LHCN-M2 (cell line): ENCODE measurements at regions not wholly inside any gene's neighbourhood (a gene's known extent, or its start where the extent isn't known, plus 50 kb on each side); places are given as distances from the start of the nearest gene placed in this dataset.
A peak's percentile ranks its signal among the peaks of the same experiment; 100 is the strongest.
"Not testable (repeated sequence)": the region's sequence is repeated elsewhere in the genome, so short reads cannot be mapped to it uniquely, and the experiment has no call there.

Experiments used
- DNase-seq: peaks from one replicate; pipeline ENCODE4 v3.0.0-alpha.2; 2012; ENCODE audit warnings: low read depth

- DNase-seq: peak; percentile 33
Measured at GRCh38 chr6:67112120-67112519, 1405.1 kb upstream of the EYS start.

DNA sequence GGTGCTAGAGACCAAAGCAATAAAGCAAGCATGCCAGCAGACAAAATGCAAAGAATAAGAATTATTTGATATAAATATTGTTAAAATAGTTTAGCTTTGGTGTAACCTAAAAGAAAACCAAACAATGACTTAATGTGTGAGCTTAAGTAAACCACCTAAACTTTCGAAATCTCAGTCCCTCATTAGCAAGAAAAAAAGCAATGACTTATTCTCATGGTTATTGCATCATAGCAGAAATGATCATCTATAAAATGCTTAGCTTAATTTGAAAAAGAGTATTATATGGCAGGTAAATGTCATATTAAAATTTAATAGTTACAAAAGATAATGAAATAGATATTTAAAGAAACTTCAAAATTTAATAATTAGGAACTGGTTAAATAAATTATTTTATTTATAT is 1395.7 kb upstream of the EYS start:
- DNase-seq: no peak

DNA sequence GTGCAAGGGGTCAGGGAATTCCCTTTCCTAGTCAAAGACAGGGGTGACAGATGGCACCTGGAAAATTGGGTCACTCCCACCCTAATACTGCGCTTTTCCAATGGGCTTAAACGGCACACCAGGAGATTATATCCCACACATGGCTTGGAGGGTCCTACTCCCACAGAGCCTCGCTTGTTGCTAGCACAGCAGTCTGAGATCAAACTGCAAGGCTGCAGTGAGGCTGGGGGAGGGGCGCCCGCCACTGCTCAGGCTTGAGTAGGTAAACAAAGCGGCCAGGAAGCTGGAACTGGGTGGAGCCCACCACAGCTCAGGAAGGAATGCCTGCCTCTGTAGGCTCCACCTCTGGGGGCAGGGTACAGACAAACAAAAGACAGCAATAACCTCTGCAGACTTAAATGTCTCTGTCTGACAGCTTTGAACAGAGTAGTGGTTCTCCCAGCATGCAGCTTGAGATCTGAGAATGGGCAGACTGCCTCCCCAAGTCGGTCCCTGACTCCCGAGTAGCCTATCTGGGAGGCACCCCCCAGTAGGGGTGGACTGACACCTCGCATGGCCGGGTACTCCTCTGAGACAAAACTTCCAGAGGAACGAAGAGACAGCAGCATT is 1388.7 kb upstream of the EYS start:
- not testable (repeated sequence) for DNase-seq

DNA sequence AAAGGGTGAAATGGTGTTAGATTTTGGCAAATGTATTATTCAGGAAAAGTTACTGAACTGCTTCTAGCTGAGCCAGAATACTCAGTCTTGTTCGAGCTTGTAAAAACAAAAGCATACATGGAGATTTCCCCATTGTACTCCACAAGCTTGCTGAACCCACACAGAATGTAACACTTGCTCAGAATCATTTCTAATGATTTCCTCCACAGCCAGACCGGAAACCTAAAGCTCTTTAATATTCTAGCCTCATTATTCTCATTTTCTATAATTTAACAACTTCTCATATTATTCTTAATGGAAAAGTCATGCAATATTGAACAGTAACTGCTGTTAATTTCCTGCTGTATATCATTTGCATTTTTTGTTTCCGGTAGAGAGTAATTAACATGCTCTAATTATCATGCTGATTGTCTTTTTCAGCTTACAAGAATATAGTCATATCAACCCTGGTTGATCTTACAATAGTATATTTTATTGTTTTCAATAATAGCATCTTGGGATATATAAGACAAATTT is 1387.5 kb upstream of the EYS start:
- no peak for DNase-seq

DNA sequence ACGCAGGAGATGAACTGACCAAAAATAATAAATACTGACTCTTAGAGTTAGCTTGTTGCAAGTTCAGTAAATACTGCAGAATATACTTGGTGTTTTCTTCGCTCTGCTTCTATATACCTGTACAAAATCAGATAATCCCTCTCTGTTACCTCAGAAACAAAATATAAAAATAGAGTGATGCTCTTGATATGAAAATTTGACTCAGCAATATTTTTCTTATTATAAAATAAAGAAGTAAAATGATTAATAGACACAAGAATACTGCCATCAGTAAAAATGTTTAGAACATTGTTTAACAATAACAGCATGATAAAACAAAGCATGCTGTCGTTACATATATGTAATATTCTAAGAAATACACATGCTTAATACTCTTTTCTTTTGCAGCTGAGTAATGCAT is 1366.9 kb upstream of the EYS start:
- DNase-seq: no peak

DNA sequence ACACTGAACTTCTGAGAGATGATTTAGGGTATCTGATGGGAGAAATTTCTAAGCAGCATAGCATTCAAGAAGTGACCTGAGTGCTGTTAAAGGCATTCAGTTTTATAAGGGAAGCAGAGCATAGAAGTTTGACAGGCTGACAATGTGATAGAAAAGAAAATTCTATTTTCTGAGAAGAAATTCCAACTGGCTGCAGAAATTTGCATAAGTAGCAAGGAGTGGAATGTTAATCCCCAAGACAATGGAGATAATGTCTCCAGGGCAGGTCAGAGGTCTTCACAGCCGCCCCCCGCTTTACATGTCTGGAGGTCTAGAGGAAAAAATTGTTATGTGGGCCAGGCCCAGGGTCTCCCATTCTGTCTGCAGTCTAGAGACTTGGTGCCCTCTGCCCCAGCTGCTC is 1361.8 kb upstream of the EYS start:
- DNase-seq: no peak

DNA sequence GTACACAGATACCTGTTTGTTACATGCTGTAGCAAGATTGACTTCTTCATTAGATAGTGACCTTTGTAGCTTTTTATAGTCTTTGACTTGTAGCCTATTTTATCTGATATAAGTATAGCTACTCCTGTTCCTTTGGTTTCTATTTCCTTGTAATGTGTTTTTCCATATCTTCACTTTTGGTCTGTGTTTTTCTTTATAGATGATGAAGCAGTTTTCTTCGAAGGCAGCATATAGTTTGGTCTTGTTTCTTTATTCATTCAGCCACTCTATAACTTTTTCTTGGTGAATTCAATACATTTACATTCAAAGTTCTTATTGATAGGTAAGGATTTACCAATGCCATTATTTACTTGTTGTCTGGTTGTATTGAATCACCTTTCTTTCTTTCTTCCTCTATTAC is 1357.3 kb upstream of the EYS start:
- no peak for DNase-seq

DNA sequence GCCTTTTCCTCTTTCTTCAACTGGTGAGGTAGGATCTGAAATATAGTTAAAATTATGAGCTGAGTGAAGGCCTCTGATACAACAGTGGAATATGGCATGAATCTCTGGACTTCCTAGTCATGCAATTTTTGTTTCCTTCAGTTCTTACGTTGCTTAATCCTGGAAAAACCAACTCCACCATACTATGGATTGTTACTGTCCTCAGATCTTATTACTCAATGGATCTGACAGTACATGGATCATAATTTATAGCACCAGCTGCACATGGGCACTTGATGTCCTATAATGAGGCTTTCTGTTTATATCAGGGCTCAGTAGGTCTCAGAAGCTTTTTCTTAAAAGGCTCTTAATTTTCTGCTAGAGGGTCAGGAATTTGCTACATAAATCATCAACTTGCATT is 1341.0 kb upstream of the EYS start:
- DNase-seq: peak; percentile 50

DNA sequence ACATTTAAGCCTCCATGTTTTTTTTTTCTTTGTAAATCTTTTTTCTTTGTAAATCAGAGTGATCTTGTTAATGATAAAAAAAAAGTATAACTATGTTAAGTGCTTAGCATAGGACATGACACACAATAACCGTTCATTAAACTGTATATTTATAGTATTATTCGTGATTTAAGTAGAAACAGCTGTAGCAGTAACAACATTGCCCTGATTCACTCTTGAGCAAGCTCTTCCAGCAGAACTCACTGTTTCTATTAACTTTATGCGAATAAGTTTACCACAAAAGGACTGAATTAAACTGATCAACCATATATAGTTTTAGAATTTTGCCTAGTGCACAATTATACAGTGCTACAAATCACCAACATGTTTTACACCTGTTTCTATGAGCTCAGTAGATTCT is 1338.0 kb upstream of the EYS start:
- peak; percentile 13 for DNase-seq

GRCh38 chr6:67031451-67031850 is 1324.4 kb upstream of the EYS start:
- no peak for DNase-seq

- DNase-seq: no peak
Measured at GRCh38 chr6:67030861-67031260, 1323.8 kb upstream of the EYS start.

DNA sequence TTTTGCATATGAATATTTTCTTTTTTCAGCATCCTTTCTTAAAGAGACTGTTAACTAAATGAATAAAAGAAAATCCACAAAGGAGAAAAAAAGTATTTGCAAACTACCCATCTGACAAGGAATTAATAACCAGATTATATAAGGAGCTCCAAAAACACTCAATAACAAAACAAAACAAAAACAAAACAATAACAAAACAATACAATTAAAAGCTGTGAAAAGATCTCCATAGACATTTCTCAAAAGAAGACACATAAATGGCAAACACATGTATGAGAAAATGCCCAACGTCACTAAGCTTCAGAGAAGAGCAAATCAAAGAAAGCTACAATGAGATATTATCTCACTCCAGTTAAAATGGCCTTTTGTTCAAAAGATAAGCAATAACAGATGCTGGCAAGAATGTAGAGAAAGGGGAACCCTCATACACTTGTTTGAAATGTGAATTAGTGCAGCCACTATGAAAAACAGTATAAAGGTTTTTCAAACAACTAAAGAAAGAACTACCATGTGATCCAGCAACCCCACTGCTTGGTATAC is 1310.0 kb upstream of the EYS start:
- DNase-seq: no peak

GRCh38 chr6:67011441-67011840 is 1304.4 kb upstream of the EYS start:
- DNase-seq: no peak

DNA sequence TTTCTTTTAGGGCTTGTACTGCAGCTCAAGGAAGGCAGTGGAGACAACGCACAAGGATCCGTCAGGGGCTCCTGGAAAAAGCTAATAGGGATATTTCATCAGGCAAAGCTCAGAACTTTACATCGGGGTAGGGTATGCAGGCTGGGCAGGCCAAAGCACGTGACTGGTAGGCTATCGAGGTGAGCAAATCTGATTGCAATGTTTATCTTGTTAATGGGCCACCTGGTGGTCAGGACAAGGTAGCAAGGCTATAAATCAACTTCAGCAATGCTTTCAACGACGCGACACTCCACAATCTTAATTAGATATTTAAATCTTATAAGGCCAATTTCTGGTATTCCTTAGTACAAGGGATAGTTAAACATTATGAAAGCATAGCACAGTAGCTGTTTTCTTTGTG is 1302.8 kb upstream of the EYS start:
- DNase-seq: no peak

GRCh38 chr6:67003844-67004243 is 1296.8 kb upstream of the EYS start:
- no peak for DNase-seq

- no peak for DNase-seq
Measured at GRCh38 chr6:67000121-67000520, 1293.1 kb upstream of the EYS start.

DNA sequence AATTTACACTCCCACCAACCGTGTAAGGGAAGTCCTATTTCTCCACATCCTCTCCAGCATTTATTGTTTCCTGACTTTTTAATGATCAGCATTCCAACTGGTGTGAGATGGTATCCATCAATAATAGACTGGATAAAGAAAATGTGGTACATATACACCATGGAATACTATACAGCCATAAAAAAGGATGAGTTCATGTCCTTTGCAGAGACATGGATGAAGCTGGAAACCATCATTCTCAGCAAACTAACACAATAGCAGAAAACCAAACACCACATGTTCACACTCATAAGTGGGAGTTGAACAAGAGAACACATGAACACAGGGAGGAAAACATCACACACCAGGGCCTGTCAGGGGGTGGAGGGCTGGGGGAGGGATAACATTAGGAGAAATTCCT is 1290.6 kb upstream of the EYS start:
- DNase-seq: not testable (repeated sequence)

DNA sequence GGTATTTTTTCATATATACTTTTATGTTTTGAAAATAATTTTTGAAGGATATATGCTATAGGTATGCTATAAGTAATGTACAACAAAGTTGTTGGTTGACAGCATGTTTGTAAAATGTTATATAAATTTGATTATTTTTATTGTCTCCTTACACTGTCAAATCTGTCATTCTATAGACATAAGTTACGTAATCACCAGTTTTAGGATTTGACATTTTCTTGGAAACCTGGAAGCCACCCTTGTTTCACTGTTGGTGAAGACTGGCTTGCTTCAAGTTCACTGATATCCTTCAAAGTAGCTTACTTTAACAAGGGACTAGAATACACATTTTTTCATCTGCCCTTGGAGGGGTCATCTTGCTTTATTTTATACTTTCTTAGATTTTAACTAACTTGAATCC is 1288.6 kb upstream of the EYS start:
- DNase-seq: no peak

- not testable (repeated sequence) for DNase-seq
Measured at GRCh38 chr6:66993708-66994107, 1286.7 kb upstream of the EYS start.

- DNase-seq: peak; percentile 40
Measured at GRCh38 chr6:66993272-66993671, 1286.2 kb upstream of the EYS start.

- DNase-seq: no peak
Measured at GRCh38 chr6:66992660-66993059, 1285.6 kb upstream of the EYS start.

DNA sequence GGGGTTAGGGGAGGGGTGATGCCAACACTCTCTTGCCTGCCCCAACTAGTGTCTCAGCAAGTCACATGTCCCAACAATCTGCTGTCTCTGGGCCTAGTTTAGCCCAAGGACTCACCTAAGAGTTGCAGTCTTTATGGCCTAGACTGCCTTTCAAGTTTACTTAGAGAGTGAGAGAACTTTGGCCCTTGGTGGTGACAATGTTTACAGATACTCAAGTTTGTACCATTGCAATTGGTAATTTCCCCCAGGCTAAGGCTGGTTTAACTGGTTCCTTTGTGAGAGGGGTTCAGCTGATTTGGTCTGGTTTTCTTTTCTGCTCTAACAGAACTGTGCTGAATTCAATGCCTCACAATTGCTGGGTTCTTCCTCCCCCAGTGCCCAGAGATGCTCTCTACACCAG is 1279.9 kb upstream of the EYS start:
- no peak for DNase-seq

DNA sequence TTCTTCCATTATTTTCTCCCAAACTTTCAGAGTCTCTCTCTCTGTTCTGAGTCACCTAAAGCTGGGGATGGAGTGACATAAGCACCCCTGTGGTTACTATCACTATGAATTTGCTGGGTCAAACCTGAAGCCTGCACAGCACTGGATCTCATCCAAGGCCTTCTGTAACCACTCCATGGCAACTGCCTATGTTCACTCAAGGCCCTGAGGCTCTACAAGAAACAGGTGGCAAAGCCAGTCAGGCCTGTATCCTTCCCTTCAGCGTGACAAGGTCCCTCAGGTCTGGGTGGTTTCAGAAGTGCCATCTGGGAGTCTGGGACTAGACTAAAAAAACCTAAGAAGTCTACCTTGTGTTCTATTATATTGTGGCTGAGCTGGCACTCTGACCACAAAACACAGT is 1278.8 kb upstream of the EYS start:
- no peak for DNase-seq

- no peak for DNase-seq
Measured at GRCh38 chr6:66970373-66970772, 1263.3 kb upstream of the EYS start.
